HepG2 (cell line): ENCODE measurements at regions not wholly inside any gene's neighbourhood (a gene's known extent, or its start where the extent isn't known, plus 50 kb on each side); places are given as distances from the start of the nearest gene placed in this dataset.

Source experiments
- ATAC-seq: fragments of 200-7000 bp; cut with Tn5 transposase; 3 replicates; pipeline ENCODE4 v1.9.1; 2020; ENCODE audit warnings: mild to moderate bottlenecking, moderate library complexity
- BruUV-seq: library from RNA; stranded (reverse); fragments of 400-500 nt; replicated peaks from 2 replicates; lab custom pipeline; 2021; lab: Mats Ljungman, UMichigan
- CTCF ChIA-PET: fragments of 300-600 bp; formaldehyde crosslinking; extraction: SDS; loops from one replicate; lab custom pipeline; 2021; ENCODE audit warnings: low total read pairs, inconsistent platforms, low intra/inter-chr PET ratio; lab: Yijun Ruan, JAX
- POLR2A ChIA-PET: fragments of 350-600 bp; sonication (Branson Sonifier 250); formaldehyde crosslinking; loops from one replicate; lab custom pipeline; 2020; ENCODE audit warnings: antibody characterized with exemption, inconsistent platforms; lab: Yijun Ruan, JAX
- DNase-seq: peaks from one replicate; pipeline ENCODE4 v3.0.0-alpha.2; 2015; ENCODE audit warnings: low spot score
- FAIRE-seq: peaks from 3 replicates; lab custom pipeline; 2011; peaks lifted over from hg19 to GRCh38; lab: Jason Lieb, UNC
- H2AFZ ChIP-seq: one replicate; pipeline ENCODE4 v1.6.1; 2011; ENCODE audit warnings: low read length, inconsistent platforms
- H3K27ac ChIP-seq: fragments of 300-600 bp; 3 replicates; pipeline ENCODE4 v1.8.0; 2011; ENCODE audit warnings: mixed run types, mild to moderate bottlenecking, mixed read lengths, low read length, inconsistent platforms; ENCODE audit not compliant: insufficient read depth; ENCODE audit errors: extremely low read length
- H3K27me3 ChIP-seq, 2 experiments: fragments of 200-600 bp in 1 of 2; 2 replicates in 1 of 2; 3 replicates in 1 of 2; pipeline versions ENCODE4 v1.6.0 to v1.8.0; 2011; ENCODE audit warnings: low read length in 2 of 2, mild to moderate bottlenecking in 2 of 2, moderate library complexity in 2 of 2, inconsistent platforms in 1 of 2; ENCODE audit not compliant: insufficient read depth in 2 of 2, control insufficient read depth in 1 of 2
- H3K36me3 ChIP-seq, 2 experiments: fragments of 200-600 bp in 1 of 2; replicated peaks in 1 of 2; 2 replicates in 1 of 2; 3 replicates in 1 of 2; pipeline versions ENCODE4 v1.5.1 to v1.8.0; 2011; ENCODE audit warnings: low read length in 2 of 2, inconsistent platforms in 1 of 2; ENCODE audit not compliant: insufficient read depth in 2 of 2, control insufficient read depth in 1 of 2
- H3K4me1 ChIP-seq: 2 replicates; pipeline ENCODE4 v1.5.1; 2012; ENCODE audit warnings: low read length, inconsistent platforms; ENCODE audit not compliant: insufficient read depth
- H3K4me2 ChIP-seq: 2 replicates; pipeline ENCODE4 v1.6.0; 2011; ENCODE audit warnings: low read depth, low read length, inconsistent platforms
- H3K4me3 ChIP-seq, 3 experiments: fragments of 200-600 bp in 1 of 3; sonication (generic), shearing (Covaris generic) in 1 of 3; replicated peaks in 1 of 3; 2 replicates each; pipeline ENCODE4 v1.5.1; 2011 to 2016; ENCODE audit warnings: low read length in 3 of 3, inconsistent platforms in 2 of 3, low read depth in 2 of 3, mild to moderate bottlenecking in 2 of 3, control low read depth in 1 of 3, mixed read lengths in 1 of 3; ENCODE audit not compliant: insufficient read depth in 1 of 3
- H3K79me2 ChIP-seq: one replicate; pipeline ENCODE4 v1.6.1; 2011; ENCODE audit warnings: low read length, inconsistent platforms; ENCODE audit not compliant: insufficient read depth
- H3K9ac ChIP-seq: 2 replicates; pipeline ENCODE4 v1.6.0; 2011; ENCODE audit warnings: mild to moderate bottlenecking, low read depth, low read length, inconsistent platforms; ENCODE audit not compliant: insufficient read depth
- H3K9me3 ChIP-seq: 2 replicates; pipeline ENCODE4 v1.5.1; 2012; ENCODE audit warnings: mild to moderate bottlenecking, low read length
- H4K20me1 ChIP-seq: 2 replicates; pipeline ENCODE4 v1.6.0; 2011; ENCODE audit warnings: inconsistent platforms, mild to moderate bottlenecking, low read length, moderate library complexity; ENCODE audit not compliant: insufficient read depth
- RFX1 ChIP-seq: fragments of 450-650 bp; IDR thresholded peaks from 2 replicates; pipeline ENCODE4 v1.6.1; 2017
- TCF12 ChIP-seq, 2 experiments: fragments of 450-650 bp in 1 of 2; sonication (generic) in 1 of 2; formaldehyde crosslinking in 1 of 2; IDR thresholded peaks; 2 replicates each; pipeline versions ENCODE4 v1.6.1 to v1.8.0; 2017 to 2022; ENCODE audit warnings: antibody characterized with exemption in 1 of 2, mild to moderate bottlenecking in 1 of 2, missing genetic modification reagents in 1 of 2, moderate library complexity in 1 of 2
- ZNF629 ChIP-seq: sonication (generic); formaldehyde crosslinking; conservative IDR thresholded peaks from 2 replicates; pipeline ENCODE4 v1.5.0; 2020; ENCODE audit warnings: missing genetic modification reagents
- ZNF678 ChIP-seq: sonication (generic); formaldehyde crosslinking; IDR thresholded peaks from 2 replicates; pipeline ENCODE4 v1.4.0; 2020; ENCODE audit warnings: mild to moderate bottlenecking, missing genetic modification reagents
- WGBS: methylation state at CpG from one replicate; pipeline ENCODE4 v1.1.6; 2017; ENCODE audit warnings: low lambda C conversion rate; 5-methylcytosine and 5-hydroxymethylcytosine counted together
- in situ Hi-C: cut with HindIII; loops from 2 replicates; pipeline ENCODE4 v1.10.0; 2017; ENCODE audit warnings: low pct_unique_long_range_greater_than_20kb; ENCODE audit not compliant: extremely low pct_ligation_motif_present
- intact Hi-C: fragments of 100-400 bp; cut with micrococcal nuclease; formaldehyde crosslinking; loops from one replicate; pipeline ENCODE4 v1.10.0; 2022; ENCODE audit not compliant: unreplicated experiment
- TF ChIP-seq, protein P1 (sequence below): sonication (generic); formaldehyde crosslinking; IDR thresholded peaks from 2 replicates; pipeline ENCODE4 v1.4.0; 2020; ENCODE audit warnings: missing genetic modification reagents

DNA sequence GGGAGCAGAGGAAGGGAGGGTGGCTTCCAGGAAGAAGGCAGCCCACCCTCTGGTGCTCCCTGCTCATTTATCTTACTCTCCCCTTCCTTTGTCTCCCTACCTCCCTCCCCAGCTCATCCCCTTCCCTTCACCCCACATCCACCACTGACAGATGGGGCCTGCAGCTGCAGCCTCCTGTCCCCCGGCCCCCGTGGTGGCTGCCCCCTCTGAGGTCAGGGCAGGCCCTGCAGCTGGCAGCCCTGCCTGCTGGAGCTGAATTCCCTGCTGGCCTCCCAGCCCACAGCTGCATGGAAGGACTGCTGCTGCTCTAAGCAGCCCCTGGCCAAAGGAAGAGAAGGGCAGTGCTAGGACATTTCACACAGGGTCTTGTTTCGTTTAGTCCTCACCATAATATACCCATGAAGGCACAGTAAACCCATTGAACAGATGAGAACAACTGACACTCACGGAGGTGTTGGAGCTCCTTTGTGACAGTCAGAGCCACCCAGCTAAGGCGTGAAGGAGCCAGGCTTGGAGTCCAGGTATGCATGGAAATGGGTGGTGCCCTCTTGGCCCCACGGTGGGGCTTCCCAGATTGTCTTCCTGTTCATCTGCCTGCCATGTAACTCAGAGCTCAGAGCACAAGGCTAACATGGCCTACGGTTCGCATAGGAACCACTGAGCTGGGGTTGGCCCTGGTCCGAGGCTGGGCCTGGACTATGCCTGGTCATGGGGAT is 121.7 kb upstream of the PRR20G start:
- no peak overlapping the region for H3K9ac ChIP-seq
- no peaks in the 10 kb centered on the region for H4K20me1 ChIP-seq
- intact Hi-C loops = no loop called here
- H3K27me3 ChIP-seq = peaks cover 6 to 57% of the 10 kb centered on the region in 2 experiments; a peak in 4 of 5 replicates
- BruUV-seq = no TSS peak
- TF ChIP-seq TCF12 (IDR thresholded peaks at IDR 0.05) = no peak
- TF ChIP-seq TCF12 (CRISPR knock-in tag; IDR thresholded peaks at IDR 0.05) = no peak
- TF ChIP-seq ZNF629 (CRISPR knock-in tag) = 0 out of 2 replicates have a peak, but pooled peaks have one; percentile 24
- TF ChIP-seq, all 625 proteins: peak for 1
- Histone ChIP-seq H3K27ac (no peak overlapping the region), H3K79me2 (no peaks in the 10 kb centered on the region), H3K4me3 (no peak overlapping the region), H3K4me2 (no peak overlapping the region), H3K9me3 (no peaks in the 10 kb centered on the region), H3K4me1 (no peaks in the 10 kb centered on the region), H2AFZ (no peak overlapping the region), H3K36me3 (no peaks in the 10 kb centered on the region)
- ATAC-seq (no peak), FAIRE-seq (no peak), DNase-seq (no peak)
- CTCF ChIA-PET = no interaction called here
- in situ Hi-C loops = no loop called here
- POLR2A ChIA-PET = no interaction called here
- WGBS = 0% methylated on average over 6 of the region's 9 CpGs

DNA sequence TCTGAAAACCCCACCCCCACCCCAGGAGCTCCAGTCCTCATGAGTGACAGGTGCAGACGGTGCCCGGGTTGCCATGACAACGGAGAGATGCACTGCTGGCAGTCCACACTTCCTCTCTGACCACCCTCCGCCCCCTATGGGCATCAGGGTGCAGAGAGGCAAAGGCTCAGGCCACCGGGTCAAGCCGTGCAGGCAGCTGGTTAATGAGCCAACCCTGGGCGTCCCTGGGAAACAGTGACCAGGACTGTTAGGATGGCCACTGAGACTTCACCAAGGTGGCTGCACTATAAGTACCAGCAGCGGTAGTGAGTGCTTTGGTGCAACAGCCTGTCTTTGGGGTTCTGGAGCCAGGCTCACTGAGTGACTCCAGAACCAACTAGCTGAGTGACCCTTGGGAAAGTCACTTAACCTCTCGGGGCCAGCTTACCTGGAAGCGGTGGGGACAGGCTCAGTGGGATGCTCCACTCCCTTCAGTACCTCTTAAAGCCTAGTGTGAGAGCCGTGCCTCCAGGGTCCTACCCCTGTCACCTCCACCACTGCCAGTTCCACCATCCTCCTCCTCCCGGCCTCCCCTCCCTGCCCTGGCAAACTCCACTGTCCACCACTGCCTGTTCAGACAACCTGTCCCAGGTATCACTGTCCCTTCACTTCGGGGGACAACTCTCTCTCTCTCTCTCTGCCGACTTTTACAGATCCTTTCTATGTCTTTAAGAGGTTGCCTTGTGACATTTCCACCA is 121.0 kb upstream of the PRR20G start:
- Histone ChIP-seq H3K27me3 (peaks cover 5 to 59% of the 10 kb centered on the region in 2 experiments; a peak in 4 of 5 replicates), H3K9ac (no peak overlapping the region), H3K9me3 (no peaks in the 10 kb centered on the region), H3K79me2 (no peaks in the 10 kb centered on the region), H2AFZ (no peak overlapping the region), H3K36me3 (no peaks in the 10 kb centered on the region), H3K4me2 (no peak overlapping the region), H3K4me1 (no peaks in the 10 kb centered on the region), H3K4me3 (no peak overlapping the region), H3K27ac (no peak overlapping the region), H4K20me1 (no peaks in the 10 kb centered on the region)
- in situ Hi-C loops (no loop called here), intact Hi-C loops (no loop called here)
- no peak for TF ChIP-seq ZNF678 (CRISPR knock-in tag)
- TF ChIP-seq RFX1 = peak; percentile 43
- TF ChIP-seq, protein P1, sequence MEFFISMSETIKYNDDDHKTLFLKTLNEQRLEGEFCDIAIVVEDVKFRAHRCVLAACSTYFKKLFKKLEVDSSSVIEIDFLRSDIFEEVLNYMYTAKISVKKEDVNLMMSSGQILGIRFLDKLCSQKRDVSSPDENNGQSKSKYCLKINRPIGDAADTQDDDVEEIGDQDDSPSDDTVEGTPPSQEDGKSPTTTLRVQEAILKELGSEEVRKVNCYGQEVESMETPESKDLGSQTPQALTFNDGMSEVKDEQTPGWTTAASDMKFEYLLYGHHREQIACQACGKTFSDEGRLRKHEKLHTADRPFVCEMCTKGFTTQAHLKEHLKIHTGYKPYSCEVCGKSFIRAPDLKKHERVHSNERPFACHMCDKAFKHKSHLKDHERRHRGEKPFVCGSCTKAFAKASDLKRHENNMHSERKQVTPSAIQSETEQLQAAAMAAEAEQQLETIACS (CRISPR knock-in tag) = no peak
- no peak for DNase-seq
- BruUV-seq = no TSS peak
- no peak for FAIRE-seq
- CTCF ChIA-PET = no interaction called here
- no peak for ATAC-seq
- POLR2A ChIA-PET = no interaction called here
- 3% methylated on average over 5 of the region's 14 CpGs for WGBS
